ENCODE measurements at regions not wholly inside any gene's neighbourhood (a gene's known extent, or its start where the extent isn't known, plus 50 kb on each side); places are given as distances from the start of the nearest gene placed in this dataset.

GRCh38 chr14:34052658-34053014 is 101.8 kb upstream of the EGLN3 start:
- no peaks in the 10 kb centered on the region for H4K20me1 ChIP-seq (ENCODE audit: control insufficient read depth, extremely low read depth, insufficient read depth, low read length)
- H3K27me3 ChIP-seq (ENCODE audit: control insufficient read depth, insufficient read depth, low read length): no peaks in the 10 kb centered on the region
- H3K9me3 ChIP-seq (ENCODE audit: control insufficient read depth, insufficient read depth, low read depth, low read length): no peaks in the 10 kb centered on the region
- TF ChIP-seq CTCF (conservative IDR thresholded peaks at IDR 0.05 in 1 of 2, IDR thresholded peaks at IDR 0.05 in 1 of 2; ENCODE audit: low read depth in 1 of 2, low read length in 2 of 2) (no peak), EZH2 (IDR thresholded peaks at IDR 0.05; ENCODE audit: low read length, missing control alignments) (no peak)
- DNase-seq (ENCODE audit: low read depth in 2 of 2): peak; percentile 31 to 85
- no peak overlapping the region for H3K4me3 ChIP-seq (replicated peaks in 1 of 4; ENCODE audit: control extremely low read depth in 1 of 4, insufficient read depth in 1 of 4, low read depth in 3 of 4, low read length in 4 of 4)
- no peaks in the 10 kb centered on the region for H3K36me3 ChIP-seq (ENCODE audit: control insufficient read depth, insufficient read depth, low read length)
- no peak overlapping the region for H3K9ac ChIP-seq (ENCODE audit: insufficient read depth, low read length)
- no peaks in the 10 kb centered on the region for H3K4me1 ChIP-seq (ENCODE audit: control insufficient read depth, extremely low read depth, insufficient read depth, low read length)
- H3K27ac ChIP-seq (ENCODE audit: insufficient read depth, low read length): no peak overlapping the region
- H2AFZ ChIP-seq (ENCODE audit: low read length): no peak overlapping the region
- no peak overlapping the region for H3K4me2 ChIP-seq (ENCODE audit: extremely low read depth, insufficient read depth, low read length)
- no peaks in the 10 kb centered on the region for H3K79me2 ChIP-seq (ENCODE audit: control insufficient read depth, insufficient read depth, low read length)

GRCh38 chr14:34051966-34052657 is 101.2 kb upstream of the EGLN3 start:
- no peak for TF ChIP-seq CTCF (conservative IDR thresholded peaks at IDR 0.05 in 1 of 2, IDR thresholded peaks at IDR 0.05 in 1 of 2; ENCODE audit: low read depth in 1 of 2, low read length in 2 of 2)
- no peak for TF ChIP-seq EZH2 (IDR thresholded peaks at IDR 0.05; ENCODE audit: low read length, missing control alignments)
- Histone ChIP-seq H3K9ac (ENCODE audit: insufficient read depth, low read length) (no peak overlapping the region), H3K36me3 (ENCODE audit: control insufficient read depth, insufficient read depth, low read length) (no peaks in the 10 kb centered on the region), H3K4me3 (replicated peaks in 1 of 4; ENCODE audit: control extremely low read depth in 1 of 4, insufficient read depth in 1 of 4, low read depth in 3 of 4, low read length in 4 of 4) (no peak overlapping the region), H3K27ac (ENCODE audit: insufficient read depth, low read length) (no peak overlapping the region), H3K4me2 (ENCODE audit: extremely low read depth, insufficient read depth, low read length) (no peak overlapping the region), H3K79me2 (ENCODE audit: control insufficient read depth, insufficient read depth, low read length) (no peaks in the 10 kb centered on the region), H4K20me1 (ENCODE audit: control insufficient read depth, extremely low read depth, insufficient read depth, low read length) (no peaks in the 10 kb centered on the region), H3K4me1 (ENCODE audit: control insufficient read depth, extremely low read depth, insufficient read depth, low read length) (no peaks in the 10 kb centered on the region), H3K27me3 (ENCODE audit: control insufficient read depth, insufficient read depth, low read length) (no peaks in the 10 kb centered on the region), H3K9me3 (ENCODE audit: control insufficient read depth, insufficient read depth, low read depth, low read length) (no peaks in the 10 kb centered on the region), H2AFZ (ENCODE audit: low read length) (no peak overlapping the region)
- peak; percentile 12 to 92 for DNase-seq (ENCODE audit: low read depth in 2 of 2)

- TF ChIP-seq EZH2 (IDR thresholded peaks at IDR 0.05; ENCODE audit: low read length, missing control alignments): no peak
- TF ChIP-seq CTCF (conservative IDR thresholded peaks at IDR 0.05 in 1 of 2, IDR thresholded peaks at IDR 0.05 in 1 of 2; ENCODE audit: low read depth in 1 of 2, low read length in 2 of 2): no peak
- H3K79me2 ChIP-seq (ENCODE audit: control insufficient read depth, insufficient read depth, low read length): no peaks in the 10 kb centered on the region
- H3K27me3 ChIP-seq (ENCODE audit: control insufficient read depth, insufficient read depth, low read length): no peaks in the 10 kb centered on the region
- no peak overlapping the region for H2AFZ ChIP-seq (ENCODE audit: low read length)
- H3K4me3 ChIP-seq (replicated peaks in 1 of 4; ENCODE audit: control extremely low read depth in 1 of 4, insufficient read depth in 1 of 4, low read depth in 3 of 4, low read length in 4 of 4): no peak overlapping the region
- no peak overlapping the region for H3K4me2 ChIP-seq (ENCODE audit: extremely low read depth, insufficient read depth, low read length)
- no peak overlapping the region for H3K27ac ChIP-seq (ENCODE audit: insufficient read depth, low read length)
- H3K9ac ChIP-seq (ENCODE audit: insufficient read depth, low read length): no peak overlapping the region
- H3K4me1 ChIP-seq (ENCODE audit: control insufficient read depth, extremely low read depth, insufficient read depth, low read length): no peaks in the 10 kb centered on the region
- no peaks in the 10 kb centered on the region for H3K36me3 ChIP-seq (ENCODE audit: control insufficient read depth, insufficient read depth, low read length)
- DNase-seq (ENCODE audit: low read depth in 2 of 2): peak in 1 of 2 donors; percentile 75
- H3K9me3 ChIP-seq (ENCODE audit: control insufficient read depth, insufficient read depth, low read depth, low read length): no peaks in the 10 kb centered on the region
- H4K20me1 ChIP-seq (ENCODE audit: control insufficient read depth, extremely low read depth, insufficient read depth, low read length): no peaks in the 10 kb centered on the region
Measured at GRCh38 chr14:34050606-34051005, 99.7 kb upstream of the EGLN3 start.
